IMR-90 (cell line): ENCODE measurements at regions not wholly inside any gene's neighbourhood (a gene's known extent, or its start where the extent isn't known, plus 50 kb on each side); places are given as distances from the start of the nearest gene placed in this dataset.

Experiments used
- CEBPB ChIP-seq: IDR thresholded peaks from 2 replicates; pipeline ENCODE4 v1.6.1; 2012; ENCODE audit warnings: low read depth, low read length, improper control_type of control experiment
- CHD1 ChIP-seq: IDR thresholded peaks from 2 replicates; pipeline ENCODE4 v1.6.1; 2012; ENCODE audit warnings: low read depth, low read length, improper control_type of control experiment
- CTCF ChIP-seq: conservative IDR thresholded peaks from 2 replicates; pipeline ENCODE4 v1.5.1; 2012; ENCODE audit warnings: mild to moderate bottlenecking, low read depth, low read length, improper control_type of control experiment
- FOS ChIP-seq: fragments of 150-350 bp; IDR thresholded peaks from 2 replicates; pipeline ENCODE4 v1.6.1; 2016; ENCODE audit warnings: low read depth, low read length
- MXI1 ChIP-seq: IDR thresholded peaks from 2 replicates; pipeline ENCODE4 v1.6.1; 2012; ENCODE audit warnings: low read depth, mild to moderate bottlenecking, low read length, moderate library complexity, borderline replicate concordance
- POLR2A ChIP-seq: IDR thresholded peaks from 2 replicates; pipeline ENCODE4 v1.6.1; 2012; ENCODE audit warnings: mild to moderate bottlenecking, low read depth, low read length
- RAD21 ChIP-seq: IDR thresholded peaks from 2 replicates; pipeline ENCODE4 v1.6.1; 2012; ENCODE audit warnings: low read length, improper control_type of control experiment
- RFX5 ChIP-seq: IDR thresholded peaks from 2 replicates; pipeline ENCODE4 v1.8.0; 2012; ENCODE audit warnings: low read depth, mild to moderate bottlenecking, low read length, moderate library complexity
- SMC3 ChIP-seq: fragments of 150-350 bp; IDR thresholded peaks from 2 replicates; pipeline ENCODE4 v1.6.1; 2016; ENCODE audit warnings: low read depth, mild to moderate bottlenecking, antibody characterized with exemption, low read length, moderate library complexity

- TF ChIP-seq CHD1 (no peak), CEBPB (no peak), SMC3 (no peak), POLR2A (no peak), RFX5 (no peak), CTCF (no peak), MXI1 (no peak), FOS (no peak), RAD21 (no peak)
Measured at GRCh38 chr16:64513871-64514270, 608.0 kb downstream of the CDH11 start.
